ENCODE measurements at regions not wholly inside any gene's neighbourhood (a gene's known extent, or its start where the extent isn't known, plus 50 kb on each side); places are given as distances from the start of the nearest gene placed in this dataset.

GRCh38 chr12:89945123-89945522, 236.5 kb upstream of the ATP2B1 start:
- peak; percentile 19 for FAIRE-seq
- peaks cover 13 to 75% (median 15%) of the 10 kb centered on the region in 3 donors for H3K4me1 ChIP-seq (ENCODE audit: control insufficient read depth in 3 of 3, insufficient read depth in 2 of 3, low read depth in 1 of 3, low read length in 2 of 3)

GRCh38 chr12:89943463-89943862, 234.8 kb upstream of the ATP2B1 start:
- peak overlapping the region in 1 of 3 donors; percentile 98 for H3K27ac ChIP-seq (ENCODE audit: low read depth in 1 of 3, low read length in 2 of 3)
- H3K4me1 ChIP-seq (ENCODE audit: control insufficient read depth in 3 of 3, insufficient read depth in 2 of 3, low read depth in 1 of 3, low read length in 2 of 3): peaks cover 13 to 73% (median 14%) of the 10 kb centered on the region in 3 donors
- FAIRE-seq: no peak
- H3K9me3 ChIP-seq (ENCODE audit: control insufficient read depth in 2 of 2, insufficient read depth in 1 of 2, low read depth in 1 of 2, low read length in 1 of 2): no peaks in the 10 kb centered on the region
- no peak overlapping the region for H3K4me3 ChIP-seq (ENCODE audit: low read depth in 1 of 3, low read length in 3 of 3)
- H3K27me3 ChIP-seq (ENCODE audit: control insufficient read depth in 3 of 3, insufficient read depth in 3 of 3, low read length in 3 of 3): no peaks in the 10 kb centered on the region
- no peaks in the 10 kb centered on the region for H3K36me3 ChIP-seq (ENCODE audit: control insufficient read depth in 3 of 3, insufficient read depth in 2 of 3, low read depth in 1 of 3, low read length in 3 of 3)
- DNase-seq: no peak

More at GRCh38 chr12:89945123-89945522, 236.5 kb upstream of the ATP2B1 start:
- no peak for DNase-seq
- H3K9me3 ChIP-seq (ENCODE audit: control insufficient read depth in 2 of 2, insufficient read depth in 1 of 2, low read depth in 1 of 2, low read length in 1 of 2): no peaks in the 10 kb centered on the region
- no peak overlapping the region for H3K4me3 ChIP-seq (ENCODE audit: low read depth in 1 of 3, low read length in 3 of 3)
- no peaks in the 10 kb centered on the region for H3K27me3 ChIP-seq (ENCODE audit: control insufficient read depth in 3 of 3, insufficient read depth in 3 of 3, low read length in 3 of 3)
- H3K27ac ChIP-seq (ENCODE audit: low read depth in 1 of 3, low read length in 2 of 3): peak overlapping the region in 1 of 3 donors; percentile 98
- no peaks in the 10 kb centered on the region for H3K36me3 ChIP-seq (ENCODE audit: control insufficient read depth in 3 of 3, insufficient read depth in 2 of 3, low read depth in 1 of 3, low read length in 3 of 3)

GRCh38 chr12:89941436-89941835, 232.8 kb upstream of the ATP2B1 start:
- H3K27ac ChIP-seq (ENCODE audit: low read depth in 1 of 3, low read length in 2 of 3): no peak overlapping the region
- no peaks in the 10 kb centered on the region for H3K36me3 ChIP-seq (ENCODE audit: control insufficient read depth in 3 of 3, insufficient read depth in 2 of 3, low read depth in 1 of 3, low read length in 3 of 3)
- FAIRE-seq: no peak
- peaks cover 2 to 56% (median 13%) of the 10 kb centered on the region in 3 donors for H3K4me1 ChIP-seq (ENCODE audit: control insufficient read depth in 3 of 3, insufficient read depth in 2 of 3, low read depth in 1 of 3, low read length in 2 of 3)
- no peak for DNase-seq
- H3K9me3 ChIP-seq (ENCODE audit: control insufficient read depth in 2 of 2, insufficient read depth in 1 of 2, low read depth in 1 of 2, low read length in 1 of 2): no peaks in the 10 kb centered on the region
- H3K4me3 ChIP-seq (ENCODE audit: low read depth in 1 of 3, low read length in 3 of 3): no peak overlapping the region
- WGBS, 3 donors: 84 to 97% (median 85%) methylated on average over 2 of the region's 2 CpGs
- H3K27me3 ChIP-seq (ENCODE audit: control insufficient read depth in 3 of 3, insufficient read depth in 3 of 3, low read length in 3 of 3): no peaks in the 10 kb centered on the region

GRCh38 chr12:89939522-89940215, 231.0 kb upstream of the ATP2B1 start:
- no peak overlapping the region for H3K4me3 ChIP-seq (ENCODE audit: low read depth in 1 of 3, low read length in 3 of 3)
- no peaks in the 10 kb centered on the region for H3K36me3 ChIP-seq (ENCODE audit: control insufficient read depth in 3 of 3, insufficient read depth in 2 of 3, low read depth in 1 of 3, low read length in 3 of 3)
- peak overlapping the region in 1 of 3 donors; percentile 49 for H3K27ac ChIP-seq (ENCODE audit: low read depth in 1 of 3, low read length in 2 of 3)
- FAIRE-seq: peak; percentile 75
- H3K27me3 ChIP-seq (ENCODE audit: control insufficient read depth in 3 of 3, insufficient read depth in 3 of 3, low read length in 3 of 3): no peaks in the 10 kb centered on the region
- DNase-seq: peak; percentile 82 to 96
- H3K9me3 ChIP-seq (ENCODE audit: control insufficient read depth in 2 of 2, insufficient read depth in 1 of 2, low read depth in 1 of 2, low read length in 1 of 2): no peaks in the 10 kb centered on the region
- H3K4me1 ChIP-seq (ENCODE audit: control insufficient read depth in 3 of 3, insufficient read depth in 2 of 3, low read depth in 1 of 3, low read length in 2 of 3): peaks cover 2 to 43% (median 10%) of the 10 kb centered on the region in 3 donors
- WGBS, 3 donors: 13 to 71% (median 40%) methylated on average over 1 of the region's 1 CpG

- 67 to 80% (median 76%) methylated on average over 3 of the region's 3 CpGs for WGBS, 3 donors
- DNase-seq (no peak), FAIRE-seq (no peak)
- H3K4me3 ChIP-seq (ENCODE audit: low read depth in 1 of 3, low read length in 3 of 3): no peak overlapping the region
- H3K36me3 ChIP-seq (ENCODE audit: control insufficient read depth in 3 of 3, insufficient read depth in 2 of 3, low read depth in 1 of 3, low read length in 3 of 3): no peaks in the 10 kb centered on the region
- H3K27me3 ChIP-seq (ENCODE audit: control insufficient read depth in 3 of 3, insufficient read depth in 3 of 3, low read length in 3 of 3): no peaks in the 10 kb centered on the region
- no peaks in the 10 kb centered on the region for H3K9me3 ChIP-seq (ENCODE audit: control insufficient read depth in 2 of 2, insufficient read depth in 1 of 2, low read depth in 1 of 2, low read length in 1 of 2)
- peaks cover 1 to 24% (median 6%) of the 10 kb centered on the region in 3 donors for H3K4me1 ChIP-seq (ENCODE audit: control insufficient read depth in 3 of 3, insufficient read depth in 2 of 3, low read depth in 1 of 3, low read length in 2 of 3)
- no peak overlapping the region for H3K27ac ChIP-seq (ENCODE audit: low read depth in 1 of 3, low read length in 2 of 3)
These were observed 228.0 kb upstream of the ATP2B1 start for GRCh38 chr12:89936631-89937030.

- Histone ChIP-seq H3K4me3 (ENCODE audit: low read depth in 1 of 3, low read length in 3 of 3) (no peak overlapping the region), H3K27ac (ENCODE audit: low read depth in 1 of 3, low read length in 2 of 3) (no peak overlapping the region), H3K9me3 (ENCODE audit: control insufficient read depth in 2 of 2, insufficient read depth in 1 of 2, low read depth in 1 of 2, low read length in 1 of 2) (no peaks in the 10 kb centered on the region), H3K4me1 (ENCODE audit: control insufficient read depth in 3 of 3, insufficient read depth in 2 of 3, low read depth in 1 of 3, low read length in 2 of 3) (peaks cover 0 to 19% (median 4%) of the 10 kb centered on the region in 3 donors), H3K36me3 (ENCODE audit: control insufficient read depth in 3 of 3, insufficient read depth in 2 of 3, low read depth in 1 of 3, low read length in 3 of 3) (no peaks in the 10 kb centered on the region), H3K27me3 (ENCODE audit: control insufficient read depth in 3 of 3, insufficient read depth in 3 of 3, low read length in 3 of 3) (no peaks in the 10 kb centered on the region)
- WGBS, 3 donors: 85 to 92% (median 86%) methylated on average over 6 of the region's 6 CpGs
- FAIRE-seq: no peak
- DNase-seq: no peak
These were observed 227.2 kb upstream of the ATP2B1 start for GRCh38 chr12:89935850-89936249.

GRCh38 chr12:89933911-89934310, 225.3 kb upstream of the ATP2B1 start:
- H3K27me3 ChIP-seq (ENCODE audit: control insufficient read depth in 3 of 3, insufficient read depth in 3 of 3, low read length in 3 of 3): no peaks in the 10 kb centered on the region
- peak overlapping the region in 1 of 3 donors; percentile 10 for H3K27ac ChIP-seq (ENCODE audit: low read depth in 1 of 3, low read length in 2 of 3)
- peaks cover 0 to 5% (median 0%) of the 10 kb centered on the region in 3 donors for H3K4me1 ChIP-seq (ENCODE audit: control insufficient read depth in 3 of 3, insufficient read depth in 2 of 3, low read depth in 1 of 3, low read length in 2 of 3)
- DNase-seq (no peak), FAIRE-seq (no peak)
- H3K9me3 ChIP-seq (ENCODE audit: control insufficient read depth in 2 of 2, insufficient read depth in 1 of 2, low read depth in 1 of 2, low read length in 1 of 2): no peaks in the 10 kb centered on the region
- WGBS, 3 donors: 88 to 92% (median 89%) methylated on average over 1 of the region's 1 CpG
- no peak overlapping the region for H3K4me3 ChIP-seq (ENCODE audit: low read depth in 1 of 3, low read length in 3 of 3)
- H3K36me3 ChIP-seq (ENCODE audit: control insufficient read depth in 3 of 3, insufficient read depth in 2 of 3, low read depth in 1 of 3, low read length in 3 of 3): no peaks in the 10 kb centered on the region

- H3K9me3 ChIP-seq (ENCODE audit: control insufficient read depth in 2 of 2, insufficient read depth in 1 of 2, low read depth in 1 of 2, low read length in 1 of 2): no peaks in the 10 kb centered on the region
- DNase-seq: no peak
- H3K36me3 ChIP-seq (ENCODE audit: control insufficient read depth in 3 of 3, insufficient read depth in 2 of 3, low read depth in 1 of 3, low read length in 3 of 3): no peaks in the 10 kb centered on the region
- H3K4me3 ChIP-seq (ENCODE audit: low read depth in 1 of 3, low read length in 3 of 3): no peak overlapping the region
- H3K27me3 ChIP-seq (ENCODE audit: control insufficient read depth in 3 of 3, insufficient read depth in 3 of 3, low read length in 3 of 3): no peaks in the 10 kb centered on the region
- no peak overlapping the region for H3K27ac ChIP-seq (ENCODE audit: low read depth in 1 of 3, low read length in 2 of 3)
- peaks cover 0 to 2% (median 0%) of the 10 kb centered on the region in 3 donors for H3K4me1 ChIP-seq (ENCODE audit: control insufficient read depth in 3 of 3, insufficient read depth in 2 of 3, low read depth in 1 of 3, low read length in 2 of 3)
- WGBS, 3 donors: 73 to 84% (median 82%) methylated on average over 4 of the region's 4 CpGs
- FAIRE-seq: no peak
These were observed 224.3 kb upstream of the ATP2B1 start for GRCh38 chr12:89932954-89933353.

GRCh38 chr12:89928467-89928866, 219.8 kb upstream of the ATP2B1 start:
- WGBS, 3 donors: 89 to 100% (median 95%) methylated on average over 1 of the region's 1 CpG
- peaks cover 0 to 2% (median 0%) of the 10 kb centered on the region in 3 donors for H3K4me1 ChIP-seq (ENCODE audit: control insufficient read depth in 3 of 3, insufficient read depth in 2 of 3, low read depth in 1 of 3, low read length in 2 of 3)
- H3K27ac ChIP-seq (ENCODE audit: low read depth in 1 of 3, low read length in 2 of 3): no peak overlapping the region
- no peaks in the 10 kb centered on the region for H3K27me3 ChIP-seq (ENCODE audit: control insufficient read depth in 3 of 3, insufficient read depth in 3 of 3, low read length in 3 of 3)
- FAIRE-seq: no peak
- DNase-seq: no peak
- no peaks in the 10 kb centered on the region for H3K36me3 ChIP-seq (ENCODE audit: control insufficient read depth in 3 of 3, insufficient read depth in 2 of 3, low read depth in 1 of 3, low read length in 3 of 3)
- no peak overlapping the region for H3K4me3 ChIP-seq (ENCODE audit: low read depth in 1 of 3, low read length in 3 of 3)
- no peaks in the 10 kb centered on the region for H3K9me3 ChIP-seq (ENCODE audit: control insufficient read depth in 2 of 2, insufficient read depth in 1 of 2, low read depth in 1 of 2, low read length in 1 of 2)
